Breast epithelium (tissue), 4 donors: ENCODE measurements at regions not wholly inside any gene's neighbourhood (a gene's known extent, or its start where the extent isn't known, plus 50 kb on each side); places are given as distances from the start of the nearest gene placed in this dataset.
"Not testable (repeated sequence)": the region's sequence is repeated elsewhere in the genome, so short reads cannot be mapped to it uniquely, and the experiment has no call there.

Experiments used
- DNase-seq, 2 donors: peaks; one replicate each; pipeline ENCODE4 v3.0.0-alpha.2; 2019; ENCODE audit warnings: low spot score in 2 of 2
- H3K27ac ChIP-seq, 2 donors: fragments of 200-600 bp; sonication (generic) in 1 of 2; one replicate each; pipeline ENCODE4 v1.5.1; 2016 to 2019; ENCODE audit warnings: mild to moderate bottlenecking in 1 of 2
- H3K27me3 ChIP-seq, 2 donors: fragments of 200-600 bp; sonication (generic) in 1 of 2; one replicate each; pipeline versions ENCODE4 v1.5.1 to v1.6.0; 2017 to 2019; ENCODE audit warnings: control low read depth in 1 of 2, mild to moderate bottlenecking in 1 of 2
- H3K36me3 ChIP-seq: fragments of 200-600 bp; one replicate; pipeline ENCODE4 v1.5.1; 2019
- H3K4me1 ChIP-seq, 2 donors: fragments of 200-600 bp; sonication (generic); one replicate each; pipeline ENCODE4 v1.5.1; 2016 to 2019; ENCODE audit warnings: control low read depth in 1 of 2
- H3K4me3 ChIP-seq, 3 donors: fragments of 200-600 bp; sonication (generic); 1 replicate in 2 of 3; 2 replicates in 1 of 3; pipeline ENCODE4 v1.5.1; 2016 to 2019; ENCODE audit warnings: mild to moderate bottlenecking in 3 of 3, moderate library complexity in 2 of 3
- H3K9me3 ChIP-seq, 2 donors: fragments of 200-600 bp; sonication (generic) in 1 of 2; one replicate each; pipeline ENCODE4 v1.5.1; 2016 to 2019; ENCODE audit warnings: control low read depth in 1 of 2
- POLR2A ChIP-seq: fragments of 450-650 bp; IDR thresholded peaks from one replicate; pipeline ENCODE4 v1.6.1; 2016; ENCODE audit warnings: antibody characterized with exemption, mild to moderate bottlenecking, moderate library complexity
- POLR2AphosphoS5 ChIP-seq, 3 donors: sonication (generic); formaldehyde crosslinking; IDR thresholded peaks; one replicate each; pipeline ENCODE4 v1.6.1; 2017; ENCODE audit warnings: antibody characterized with exemption in 3 of 3
- intact Hi-C: fragments of 100-400 bp; cut with DNase I; formaldehyde crosslinking; loops from one replicate; pipeline ENCODE4 v1.15.1; 2023; ENCODE audit warnings: low total_unique reads
- TF ChIP-seq, protein P1 (sequence below), 3 donors: fragments of 450-650 bp; IDR thresholded peaks; one replicate each; pipeline ENCODE4 v1.5.1; 2016 to 2017; ENCODE audit warnings: antibody characterized with exemption in 3 of 3, mild to moderate bottlenecking in 3 of 3, moderate library complexity in 3 of 3

DNA sequence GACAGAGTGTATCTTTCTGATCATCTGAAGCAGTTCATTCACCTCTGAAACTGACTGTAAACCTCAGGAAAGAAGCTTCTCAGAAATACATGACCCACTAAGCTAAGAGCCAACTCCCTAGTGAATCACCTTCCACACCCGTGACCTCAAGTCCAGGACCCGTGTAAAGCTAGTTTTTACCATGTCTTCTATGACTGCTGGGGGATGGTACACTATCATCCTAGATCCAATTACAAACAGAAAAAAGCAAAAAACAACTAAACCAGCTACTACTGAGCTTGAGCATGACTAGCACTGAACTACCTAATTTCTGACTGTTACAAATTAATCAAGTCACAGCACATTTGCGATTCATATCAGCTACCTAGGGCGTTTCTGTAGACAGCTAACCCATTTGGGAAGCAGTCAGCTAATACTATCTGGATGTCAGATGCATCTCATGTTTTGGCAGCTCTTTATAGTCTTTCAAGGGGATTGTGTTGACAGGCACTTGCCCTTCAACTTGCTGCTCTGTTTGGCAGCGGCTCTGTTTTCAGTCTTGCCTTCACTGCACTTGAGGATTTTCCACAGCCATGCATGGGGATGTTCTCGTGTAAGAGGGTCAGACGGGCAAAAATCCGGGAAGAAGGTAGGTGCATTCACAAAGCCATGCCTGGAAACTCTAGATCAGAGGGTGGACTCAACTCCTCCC is 350.3 kb downstream of the ANAPC1 start:
- peak overlapping the region in 1 of 2 donors; percentile 55 for H3K27ac ChIP-seq
- H3K27me3 ChIP-seq, H3K4me3 ChIP-seq, DNase-seq, intact Hi-C loops, H3K36me3 ChIP-seq, H3K9me3 ChIP-seq, H3K4me1 ChIP-seq: not testable (repeated sequence)

DNA sequence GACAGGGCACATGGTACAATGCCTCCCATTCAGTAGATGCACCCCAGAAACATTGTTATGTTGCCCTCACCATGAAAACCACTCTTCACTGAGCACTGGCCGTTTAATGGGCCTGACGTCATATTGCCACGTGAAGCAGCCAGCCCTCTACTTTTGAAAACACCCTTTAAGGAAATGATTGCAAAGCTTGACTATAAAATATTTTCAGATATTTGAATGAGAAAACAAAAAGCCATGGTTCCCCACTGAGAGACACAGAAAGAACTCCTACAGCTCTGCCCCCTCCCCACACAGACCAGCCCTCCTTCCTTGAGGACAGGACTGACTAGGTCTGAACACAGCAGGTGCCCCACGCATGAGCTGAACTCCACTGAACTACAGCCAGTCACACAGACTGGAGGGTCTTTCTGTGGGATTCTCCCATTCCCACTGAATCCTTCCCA is 349.1 kb downstream of the ANAPC1 start:
- Histone ChIP-seq H3K27ac (peak overlapping the region in 1 of 2 donors; percentile 35), H3K9me3 (no peaks in the 10 kb centered on the region), H3K36me3 (no peaks in the 10 kb centered on the region), H3K27me3 (no peaks in the 10 kb centered on the region), H3K4me3 (no peak overlapping the region), H3K4me1 (peaks cover 0 to 4% of the 10 kb centered on the region in 2 donors)
- intact Hi-C loops = no loop called here
- TF ChIP-seq, protein P1, sequence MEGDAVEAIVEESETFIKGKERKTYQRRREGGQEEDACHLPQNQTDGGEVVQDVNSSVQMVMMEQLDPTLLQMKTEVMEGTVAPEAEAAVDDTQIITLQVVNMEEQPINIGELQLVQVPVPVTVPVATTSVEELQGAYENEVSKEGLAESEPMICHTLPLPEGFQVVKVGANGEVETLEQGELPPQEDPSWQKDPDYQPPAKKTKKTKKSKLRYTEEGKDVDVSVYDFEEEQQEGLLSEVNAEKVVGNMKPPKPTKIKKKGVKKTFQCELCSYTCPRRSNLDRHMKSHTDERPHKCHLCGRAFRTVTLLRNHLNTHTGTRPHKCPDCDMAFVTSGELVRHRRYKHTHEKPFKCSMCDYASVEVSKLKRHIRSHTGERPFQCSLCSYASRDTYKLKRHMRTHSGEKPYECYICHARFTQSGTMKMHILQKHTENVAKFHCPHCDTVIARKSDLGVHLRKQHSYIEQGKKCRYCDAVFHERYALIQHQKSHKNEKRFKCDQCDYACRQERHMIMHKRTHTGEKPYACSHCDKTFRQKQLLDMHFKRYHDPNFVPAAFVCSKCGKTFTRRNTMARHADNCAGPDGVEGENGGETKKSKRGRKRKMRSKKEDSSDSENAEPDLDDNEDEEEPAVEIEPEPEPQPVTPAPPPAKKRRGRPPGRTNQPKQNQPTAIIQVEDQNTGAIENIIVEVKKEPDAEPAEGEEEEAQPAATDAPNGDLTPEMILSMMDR (IDR thresholded peaks at IDR 0.05) = no peak
- TF ChIP-seq POLR2AphosphoS5 (IDR thresholded peaks at IDR 0.05) (no peak), POLR2A (no peak)
- no peak for DNase-seq

DNA sequence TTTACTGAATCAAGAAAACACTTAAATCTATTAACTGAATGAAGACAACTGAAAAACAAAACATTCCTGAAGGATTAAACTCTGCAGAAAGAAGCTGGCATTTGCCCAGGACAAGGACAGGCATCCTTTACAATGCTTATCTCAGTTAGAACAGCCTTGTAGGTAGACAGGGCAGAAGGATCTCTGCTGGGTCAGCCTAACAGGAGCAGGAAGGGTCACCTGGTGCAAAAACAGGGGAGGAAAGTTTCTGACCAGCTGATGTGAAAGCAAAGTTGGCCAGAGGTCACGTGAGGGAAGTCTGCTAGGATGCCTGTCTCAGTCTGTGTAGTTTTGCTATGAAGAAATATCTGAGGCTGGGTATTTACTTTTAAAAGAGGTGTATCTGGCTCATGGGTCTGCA is 348.6 kb downstream of the ANAPC1 start:
- TF ChIP-seq, protein P1 (IDR thresholded peaks at IDR 0.05) = no peak
- no peak for TF ChIP-seq POLR2AphosphoS5 (IDR thresholded peaks at IDR 0.05)
- no peak for TF ChIP-seq POLR2A
- DNase-seq = no peak
- no peaks in the 10 kb centered on the region for H3K27me3 ChIP-seq
- peak overlapping the region in 1 of 2 donors; percentile 35 for H3K27ac ChIP-seq
- no peaks in the 10 kb centered on the region for H3K36me3 ChIP-seq
- intact Hi-C loops = no loop called here
- H3K9me3 ChIP-seq = no peaks in the 10 kb centered on the region
- H3K4me3 ChIP-seq = no peak overlapping the region
- H3K4me1 ChIP-seq = peaks cover 0 to 4% of the 10 kb centered on the region in 2 donors

DNA sequence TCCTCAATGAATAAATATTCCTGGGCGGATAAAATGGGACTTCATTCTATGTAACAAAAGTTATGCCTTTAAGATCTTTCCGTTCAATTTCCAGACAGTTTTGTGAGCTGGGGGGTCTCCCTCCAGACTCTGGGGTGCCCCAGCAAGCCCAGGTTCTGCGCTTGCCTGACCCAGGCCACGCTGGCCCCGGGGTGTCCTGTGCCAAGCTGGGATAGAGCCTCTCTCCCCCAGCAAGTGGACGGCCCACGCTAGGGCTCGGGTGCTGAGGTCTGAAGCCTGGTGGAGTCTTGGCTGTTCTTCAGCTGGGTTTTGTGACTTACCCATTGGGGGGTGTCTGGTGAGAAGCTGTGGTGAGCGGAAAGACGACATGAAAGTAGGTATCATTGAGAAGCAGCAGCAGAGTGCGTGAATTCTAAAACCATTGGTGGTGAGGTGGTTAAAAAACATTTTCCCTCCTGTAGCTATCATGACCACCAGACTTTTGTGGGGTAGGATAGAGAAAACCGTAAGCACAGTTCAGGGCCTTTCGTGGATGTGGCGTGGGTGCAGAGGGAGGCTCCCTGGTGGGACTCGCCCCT is 346.8 kb downstream of the ANAPC1 start:
- Histone ChIP-seq H3K27me3 (no peaks in the 10 kb centered on the region), H3K4me1 (peaks cover 0 to 4% of the 10 kb centered on the region in 2 donors), H3K4me3 (no peak overlapping the region), H3K9me3 (no peaks in the 10 kb centered on the region), H3K36me3 (no peaks in the 10 kb centered on the region), H3K27ac (no peak overlapping the region)
- intact Hi-C loops = no loop called here
- no peak for DNase-seq
- TF ChIP-seq, protein P1 (IDR thresholded peaks at IDR 0.05) = no peak
- TF ChIP-seq POLR2AphosphoS5 (IDR thresholded peaks at IDR 0.05) = no peak
- TF ChIP-seq POLR2A = no peak

DNA sequence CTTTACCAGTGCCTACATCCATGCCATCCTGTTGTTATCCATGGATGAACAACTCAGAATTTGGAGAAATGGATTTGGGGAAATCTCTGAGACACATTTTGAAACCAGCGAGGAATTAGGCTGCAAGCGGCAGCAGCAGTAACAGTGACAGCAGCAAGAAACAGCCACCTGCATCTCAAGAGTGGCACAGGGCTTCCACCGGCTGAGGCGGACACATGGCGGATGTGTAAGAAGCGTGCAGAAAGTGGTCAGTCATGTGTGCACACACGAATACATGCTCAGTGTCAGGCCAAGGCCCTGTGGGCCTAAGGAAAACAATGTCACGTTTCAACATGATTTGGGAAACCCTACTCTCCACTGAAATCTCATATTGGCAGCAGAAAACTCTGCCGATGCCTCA is 344.0 kb downstream of the ANAPC1 start:
- H3K4me3 ChIP-seq, H3K27me3 ChIP-seq, intact Hi-C loops, H3K4me1 ChIP-seq, H3K27ac ChIP-seq, H3K9me3 ChIP-seq, DNase-seq, H3K36me3 ChIP-seq: not testable (repeated sequence)

DNA sequence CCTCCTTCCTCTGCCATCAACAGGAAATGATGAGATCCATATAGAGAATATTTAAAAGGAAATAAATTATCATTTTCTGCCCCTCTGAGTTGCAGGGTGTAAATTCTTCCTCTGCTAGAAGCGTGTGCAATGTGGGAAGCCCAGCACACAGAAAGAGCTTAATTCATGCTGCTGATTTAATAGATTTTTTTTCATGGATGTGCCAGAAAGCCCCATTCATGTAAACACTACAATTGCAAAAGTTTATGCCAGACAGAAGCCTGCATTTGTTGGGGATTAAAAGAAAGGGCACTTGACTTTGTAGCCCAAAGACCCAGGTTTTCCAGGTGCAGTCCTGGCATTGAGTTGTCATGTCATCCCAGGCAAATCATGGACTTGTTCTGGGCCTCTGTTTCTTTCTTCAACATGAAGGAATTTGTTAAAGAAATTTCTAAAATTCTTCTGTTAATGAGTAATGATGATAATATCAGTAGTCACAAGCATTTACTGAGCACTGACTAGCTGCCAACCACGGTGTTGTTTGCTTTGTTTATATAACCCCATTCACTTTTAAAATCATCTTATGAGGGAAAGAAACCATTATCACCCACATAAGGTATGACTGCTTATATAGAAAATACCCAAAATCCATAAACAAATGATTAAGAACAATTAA is 341.7 kb downstream of the ANAPC1 start:
- H3K36me3 ChIP-seq, H3K4me3 ChIP-seq, intact Hi-C loops, H3K9me3 ChIP-seq, DNase-seq, H3K4me1 ChIP-seq, H3K27ac ChIP-seq, H3K27me3 ChIP-seq: not testable (repeated sequence)

DNA sequence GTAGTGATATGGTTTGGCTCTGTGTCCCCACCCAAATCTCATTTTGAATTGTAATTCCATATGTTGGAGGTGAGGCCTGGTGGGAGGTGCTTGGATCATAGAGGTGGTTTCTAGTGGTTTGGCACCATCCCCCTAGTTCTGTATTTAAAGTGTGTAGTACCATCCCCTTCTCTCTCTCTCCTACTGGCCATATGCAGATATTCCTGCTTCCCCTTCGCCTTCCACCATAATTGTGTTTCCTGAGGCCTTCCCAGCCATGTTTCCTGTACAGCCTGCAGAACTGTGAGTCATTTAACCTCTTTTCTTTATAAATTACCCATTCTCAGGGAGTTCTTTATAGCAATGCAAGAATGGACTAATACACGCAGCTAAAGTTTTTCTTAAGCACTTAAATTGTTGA is 340.0 kb downstream of the ANAPC1 start:
- DNase-seq, intact Hi-C loops: not testable (repeated sequence)

DNA sequence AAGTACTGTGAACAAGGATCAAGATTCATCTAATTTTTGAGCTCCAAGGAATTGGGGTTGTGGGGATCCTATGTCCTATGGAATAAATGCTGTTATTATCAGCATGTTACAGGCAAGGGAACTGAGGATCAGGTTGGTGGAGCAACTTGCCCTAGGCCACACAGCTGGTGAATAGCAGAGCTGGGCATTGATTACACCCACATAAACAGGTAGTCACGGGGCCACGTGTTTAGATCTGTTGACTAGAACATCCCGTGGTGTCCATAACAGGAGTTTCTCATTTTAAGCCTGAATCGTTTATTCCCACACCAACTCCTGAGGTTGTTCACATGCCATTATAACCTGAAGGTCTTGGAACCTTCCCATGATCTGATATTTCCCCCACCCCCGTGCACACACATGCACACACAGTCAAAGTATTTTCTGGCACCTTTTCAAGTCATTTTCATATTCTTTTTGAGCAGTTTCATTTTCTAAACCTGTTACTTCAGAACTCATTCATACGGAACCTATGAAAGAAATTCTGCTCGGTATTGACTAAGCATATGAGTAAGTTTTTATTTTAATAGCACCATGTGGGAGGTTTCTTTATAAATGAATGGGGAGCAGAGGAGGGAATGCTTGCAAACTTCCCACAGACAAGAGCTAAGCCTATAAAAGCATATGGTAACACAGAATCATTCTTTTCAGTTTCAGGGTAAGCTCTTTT is 338.1 kb downstream of the ANAPC1 start:
- H3K9me3 ChIP-seq, H3K4me1 ChIP-seq, H3K27me3 ChIP-seq, intact Hi-C loops, H3K4me3 ChIP-seq, DNase-seq, H3K27ac ChIP-seq, H3K36me3 ChIP-seq: not testable (repeated sequence)

More for the DNA sequence above, 340.0 kb downstream of the ANAPC1 start:
- H3K9me3 ChIP-seq, H3K27me3 ChIP-seq, H3K36me3 ChIP-seq, H3K4me1 ChIP-seq, H3K27ac ChIP-seq, H3K4me3 ChIP-seq: not testable (repeated sequence)

DNA sequence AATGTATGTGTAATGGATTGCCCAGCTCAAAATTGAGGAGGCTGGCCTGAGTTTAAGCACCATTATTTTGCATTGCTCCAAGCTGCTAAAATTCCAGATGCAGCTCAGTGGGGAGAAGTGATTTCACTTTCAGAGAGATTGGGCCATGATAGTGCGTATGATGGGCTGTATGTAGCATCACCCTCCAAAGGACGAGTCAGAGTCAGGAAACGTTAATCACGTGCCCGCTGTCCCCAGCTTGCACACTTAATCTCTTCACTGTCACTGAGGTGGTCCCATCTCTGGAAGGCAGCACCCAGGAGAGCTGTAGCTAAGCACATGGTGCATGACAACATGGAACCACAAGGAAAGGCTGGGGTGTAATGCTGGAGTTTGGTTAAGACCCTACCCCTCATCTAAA is 337.4 kb downstream of the ANAPC1 start:
- H3K27me3 ChIP-seq, H3K9me3 ChIP-seq, H3K4me3 ChIP-seq, H3K27ac ChIP-seq, intact Hi-C loops, H3K4me1 ChIP-seq, DNase-seq, H3K36me3 ChIP-seq: not testable (repeated sequence)
